ENCODE measurements at regions not wholly inside any gene's neighbourhood (a gene's known extent, or its start where the extent isn't known, plus 50 kb on each side); places are given as distances from the start of the nearest gene placed in this dataset.
"Not testable (repeated sequence)": the region's sequence is repeated elsewhere in the genome, so short reads cannot be mapped to it uniquely, and the experiment has no call there.

GRCh38 chr4:164229255-164229654 lies 524.7 kb upstream of the SMIM31 start:
- H3K36me3 ChIP-seq (ENCODE audit: control insufficient read depth in 2 of 2, insufficient read depth in 2 of 2, low read length in 2 of 2) = no peaks in the 10 kb centered on the region
- no peaks in the 10 kb centered on the region for H3K4me1 ChIP-seq (ENCODE audit: control insufficient read depth in 2 of 2, insufficient read depth in 2 of 2, low read length in 2 of 2)
- no peaks in the 10 kb centered on the region for H3K9me3 ChIP-seq (ENCODE audit: control insufficient read depth in 2 of 2, low read length in 2 of 2)
- no peaks in the 10 kb centered on the region for H3K27me3 ChIP-seq (ENCODE audit: control insufficient read depth in 2 of 2, insufficient read depth in 2 of 2, low read length in 2 of 2)
- no peak overlapping the region for H3K9ac ChIP-seq (ENCODE audit: low read depth in 1 of 2, low read length in 2 of 2)
- no peak overlapping the region for H3K4me3 ChIP-seq (ENCODE audit: low read length in 2 of 2)
- no peak overlapping the region for H3K27ac ChIP-seq (ENCODE audit: low read depth in 2 of 2, low read length in 2 of 2)

- Histone ChIP-seq H3K36me3 (ENCODE audit: control insufficient read depth in 2 of 2, insufficient read depth in 2 of 2, low read length in 2 of 2) (no peaks in the 10 kb centered on the region), H3K27me3 (ENCODE audit: control insufficient read depth in 2 of 2, insufficient read depth in 2 of 2, low read length in 2 of 2) (no peaks in the 10 kb centered on the region), H3K4me3 (ENCODE audit: low read length in 2 of 2) (no peak overlapping the region), H3K9me3 (ENCODE audit: control insufficient read depth in 2 of 2, low read length in 2 of 2) (no peaks in the 10 kb centered on the region), H3K9ac (ENCODE audit: low read depth in 1 of 2, low read length in 2 of 2) (no peak overlapping the region), H3K27ac (ENCODE audit: low read depth in 2 of 2, low read length in 2 of 2) (no peak overlapping the region), H3K4me1 (ENCODE audit: control insufficient read depth in 2 of 2, insufficient read depth in 2 of 2, low read length in 2 of 2) (no peaks in the 10 kb centered on the region)
Measured at GRCh38 chr4:164239433-164239832, 514.5 kb upstream of the SMIM31 start.

- Histone ChIP-seq H3K9me3 (ENCODE audit: control insufficient read depth in 2 of 2, low read length in 2 of 2) (no peaks in the 10 kb centered on the region), H3K27ac (ENCODE audit: low read depth in 2 of 2, low read length in 2 of 2) (no peak overlapping the region), H3K4me3 (ENCODE audit: low read length in 2 of 2) (no peak overlapping the region), H3K4me1 (ENCODE audit: control insufficient read depth in 2 of 2, insufficient read depth in 2 of 2, low read length in 2 of 2) (no peaks in the 10 kb centered on the region), H3K9ac (ENCODE audit: low read depth in 1 of 2, low read length in 2 of 2) (no peak overlapping the region), H3K27me3 (ENCODE audit: control insufficient read depth in 2 of 2, insufficient read depth in 2 of 2, low read length in 2 of 2) (no peaks in the 10 kb centered on the region), H3K36me3 (ENCODE audit: control insufficient read depth in 2 of 2, insufficient read depth in 2 of 2, low read length in 2 of 2) (no peaks in the 10 kb centered on the region)
Measured at GRCh38 chr4:164239976-164240375, 514.0 kb upstream of the SMIM31 start.

- Histone ChIP-seq H3K27ac (ENCODE audit: low read depth in 2 of 2, low read length in 2 of 2) (no peak overlapping the region), H3K4me3 (ENCODE audit: low read length in 2 of 2) (no peak overlapping the region), H3K4me1 (ENCODE audit: control insufficient read depth in 2 of 2, insufficient read depth in 2 of 2, low read length in 2 of 2) (no peaks in the 10 kb centered on the region), H3K27me3 (ENCODE audit: control insufficient read depth in 2 of 2, insufficient read depth in 2 of 2, low read length in 2 of 2) (no peaks in the 10 kb centered on the region), H3K36me3 (ENCODE audit: control insufficient read depth in 2 of 2, insufficient read depth in 2 of 2, low read length in 2 of 2) (no peaks in the 10 kb centered on the region), H3K9ac (ENCODE audit: low read depth in 1 of 2, low read length in 2 of 2) (no peak overlapping the region), H3K9me3 (ENCODE audit: control insufficient read depth in 2 of 2, low read length in 2 of 2) (no peaks in the 10 kb centered on the region)
Measured at GRCh38 chr4:164251257-164251656, 502.7 kb upstream of the SMIM31 start.

- Histone ChIP-seq H3K36me3 (ENCODE audit: control insufficient read depth in 2 of 2, insufficient read depth in 2 of 2, low read length in 2 of 2) (no peaks in the 10 kb centered on the region), H3K9me3 (ENCODE audit: control insufficient read depth in 2 of 2, low read length in 2 of 2) (no peaks in the 10 kb centered on the region), H3K9ac (ENCODE audit: low read depth in 1 of 2, low read length in 2 of 2) (no peak overlapping the region), H3K4me1 (ENCODE audit: control insufficient read depth in 2 of 2, insufficient read depth in 2 of 2, low read length in 2 of 2) (no peaks in the 10 kb centered on the region), H3K4me3 (ENCODE audit: low read length in 2 of 2) (no peak overlapping the region), H3K27me3 (ENCODE audit: control insufficient read depth in 2 of 2, insufficient read depth in 2 of 2, low read length in 2 of 2) (no peaks in the 10 kb centered on the region), H3K27ac (ENCODE audit: low read depth in 2 of 2, low read length in 2 of 2) (no peak overlapping the region)
Measured at GRCh38 chr4:164252286-164252685, 501.6 kb upstream of the SMIM31 start.

- no peaks in the 10 kb centered on the region for H3K27me3 ChIP-seq (ENCODE audit: control insufficient read depth in 2 of 2, insufficient read depth in 2 of 2, low read length in 2 of 2)
- no peaks in the 10 kb centered on the region for H3K9me3 ChIP-seq (ENCODE audit: control insufficient read depth in 2 of 2, low read length in 2 of 2)
- H3K36me3 ChIP-seq (ENCODE audit: control insufficient read depth in 2 of 2, insufficient read depth in 2 of 2, low read length in 2 of 2) = no peaks in the 10 kb centered on the region
- H3K4me1 ChIP-seq (ENCODE audit: control insufficient read depth in 2 of 2, insufficient read depth in 2 of 2, low read length in 2 of 2) = no peaks in the 10 kb centered on the region
- H3K9ac ChIP-seq (ENCODE audit: low read depth in 1 of 2, low read length in 2 of 2) = no peak overlapping the region
- no peak overlapping the region for H3K27ac ChIP-seq (ENCODE audit: low read depth in 2 of 2, low read length in 2 of 2)
- no peak overlapping the region for H3K4me3 ChIP-seq (ENCODE audit: low read length in 2 of 2)
Measured at GRCh38 chr4:164261831-164262230, 492.1 kb upstream of the SMIM31 start.

GRCh38 chr4:164262508-164262907 lies 491.4 kb upstream of the SMIM31 start:
- H3K4me1 ChIP-seq (ENCODE audit: control insufficient read depth in 2 of 2, insufficient read depth in 2 of 2, low read length in 2 of 2); H3K36me3 ChIP-seq (ENCODE audit: control insufficient read depth in 2 of 2, insufficient read depth in 2 of 2, low read length in 2 of 2); H3K27me3 ChIP-seq (ENCODE audit: control insufficient read depth in 2 of 2, insufficient read depth in 2 of 2, low read length in 2 of 2); H3K9ac ChIP-seq (ENCODE audit: low read depth in 1 of 2, low read length in 2 of 2); H3K9me3 ChIP-seq (ENCODE audit: control insufficient read depth in 2 of 2, low read length in 2 of 2); H3K27ac ChIP-seq (ENCODE audit: low read depth in 2 of 2, low read length in 2 of 2); H3K4me3 ChIP-seq (ENCODE audit: low read length in 2 of 2): not testable (repeated sequence)

GRCh38 chr4:164277414-164277813 lies 476.5 kb upstream of the SMIM31 start:
- not testable (repeated sequence) for H3K9ac ChIP-seq (ENCODE audit: low read depth in 1 of 2, low read length in 2 of 2); H3K9me3 ChIP-seq (ENCODE audit: control insufficient read depth in 2 of 2, low read length in 2 of 2); H3K27ac ChIP-seq (ENCODE audit: low read depth in 2 of 2, low read length in 2 of 2)

GRCh38 chr4:164287173-164287572 lies 466.8 kb upstream of the SMIM31 start:
- Histone ChIP-seq H3K4me3 (ENCODE audit: low read length in 2 of 2) (no peak overlapping the region), H3K36me3 (ENCODE audit: control insufficient read depth in 2 of 2, insufficient read depth in 2 of 2, low read length in 2 of 2) (no peaks in the 10 kb centered on the region), H3K4me1 (ENCODE audit: control insufficient read depth in 2 of 2, insufficient read depth in 2 of 2, low read length in 2 of 2) (no peaks in the 10 kb centered on the region), H3K27ac (ENCODE audit: low read depth in 2 of 2, low read length in 2 of 2) (no peak overlapping the region), H3K9me3 (ENCODE audit: control insufficient read depth in 2 of 2, low read length in 2 of 2) (no peaks in the 10 kb centered on the region), H3K9ac (ENCODE audit: low read depth in 1 of 2, low read length in 2 of 2) (no peak overlapping the region), H3K27me3 (ENCODE audit: control insufficient read depth in 2 of 2, insufficient read depth in 2 of 2, low read length in 2 of 2) (no peaks in the 10 kb centered on the region)

More at GRCh38 chr4:164277414-164277813, 476.5 kb upstream of the SMIM31 start:
- not testable (repeated sequence) for H3K4me3 ChIP-seq (ENCODE audit: low read length in 2 of 2); H3K36me3 ChIP-seq (ENCODE audit: control insufficient read depth in 2 of 2, insufficient read depth in 2 of 2, low read length in 2 of 2); H3K27me3 ChIP-seq (ENCODE audit: control insufficient read depth in 2 of 2, insufficient read depth in 2 of 2, low read length in 2 of 2); H3K4me1 ChIP-seq (ENCODE audit: control insufficient read depth in 2 of 2, insufficient read depth in 2 of 2, low read length in 2 of 2)

GRCh38 chr4:164288578-164288977 lies 465.4 kb upstream of the SMIM31 start:
- no peak overlapping the region for H3K4me3 ChIP-seq (ENCODE audit: low read length in 2 of 2)
- no peaks in the 10 kb centered on the region for H3K27me3 ChIP-seq (ENCODE audit: control insufficient read depth in 2 of 2, insufficient read depth in 2 of 2, low read length in 2 of 2)
- no peaks in the 10 kb centered on the region for H3K4me1 ChIP-seq (ENCODE audit: control insufficient read depth in 2 of 2, insufficient read depth in 2 of 2, low read length in 2 of 2)
- no peak overlapping the region for H3K27ac ChIP-seq (ENCODE audit: low read depth in 2 of 2, low read length in 2 of 2)
- H3K9ac ChIP-seq (ENCODE audit: low read depth in 1 of 2, low read length in 2 of 2) = no peak overlapping the region
- H3K9me3 ChIP-seq (ENCODE audit: control insufficient read depth in 2 of 2, low read length in 2 of 2) = no peaks in the 10 kb centered on the region
- no peaks in the 10 kb centered on the region for H3K36me3 ChIP-seq (ENCODE audit: control insufficient read depth in 2 of 2, insufficient read depth in 2 of 2, low read length in 2 of 2)

- no peaks in the 10 kb centered on the region for H3K27me3 ChIP-seq (ENCODE audit: control insufficient read depth in 2 of 2, insufficient read depth in 2 of 2, low read length in 2 of 2)
- H3K4me1 ChIP-seq (ENCODE audit: control insufficient read depth in 2 of 2, insufficient read depth in 2 of 2, low read length in 2 of 2) = no peaks in the 10 kb centered on the region
- H3K9ac ChIP-seq (ENCODE audit: low read depth in 1 of 2, low read length in 2 of 2) = no peak overlapping the region
- H3K36me3 ChIP-seq (ENCODE audit: control insufficient read depth in 2 of 2, insufficient read depth in 2 of 2, low read length in 2 of 2) = no peaks in the 10 kb centered on the region
- no peak overlapping the region for H3K27ac ChIP-seq (ENCODE audit: low read depth in 2 of 2, low read length in 2 of 2)
- no peaks in the 10 kb centered on the region for H3K9me3 ChIP-seq (ENCODE audit: control insufficient read depth in 2 of 2, low read length in 2 of 2)
- H3K4me3 ChIP-seq (ENCODE audit: low read length in 2 of 2) = no peak overlapping the region
Measured at GRCh38 chr4:164293203-164293602, 460.7 kb upstream of the SMIM31 start.

Measured in mucosa of rectum (tissue), 2 donors.